ENCODE measurements at regions not wholly inside any gene's neighbourhood (a gene's known extent, or its start where the extent isn't known, plus 50 kb on each side); places are given as distances from the start of the nearest gene placed in this dataset.

GRCh38 chr13:78028960-78029359 is 110.3 kb upstream of the EDNRB start:
- no peak for DNase-seq
- Histone ChIP-seq H3K36me3 (no peaks in the 10 kb centered on the region), H3K9me3 (no peaks in the 10 kb centered on the region), H3K27me3 (no peaks in the 10 kb centered on the region), H3K4me1 (no peaks in the 10 kb centered on the region), H3K4me3 (no peak overlapping the region), H3K27ac (no peak overlapping the region)
- intact Hi-C loops (cut with DNase I; ENCODE audit: low total_unique reads) = no loop called here
- no peak for TF ChIP-seq CTCF (IDR thresholded peaks at IDR 0.05)

GRCh38 chr13:78024996-78025395 is 106.4 kb upstream of the EDNRB start:
- DNase-seq = no peak
- Histone ChIP-seq H3K27ac (no peak overlapping the region), H3K27me3 (no peaks in the 10 kb centered on the region), H3K9me3 (no peaks in the 10 kb centered on the region), H3K4me1 (no peaks in the 10 kb centered on the region), H3K4me3 (no peak overlapping the region), H3K36me3 (no peaks in the 10 kb centered on the region)
- intact Hi-C loops (cut with DNase I; ENCODE audit: low total_unique reads) = no loop called here
- TF ChIP-seq CTCF (IDR thresholded peaks at IDR 0.05) = no peak

- Histone ChIP-seq H3K9me3 (no peaks in the 10 kb centered on the region), H3K4me1 (no peaks in the 10 kb centered on the region), H3K27ac (no peak overlapping the region), H3K36me3 (no peaks in the 10 kb centered on the region), H3K4me3 (no peak overlapping the region), H3K27me3 (no peaks in the 10 kb centered on the region)
- intact Hi-C loops (cut with DNase I; ENCODE audit: low total_unique reads) = no loop called here
- no peak for TF ChIP-seq CTCF (IDR thresholded peaks at IDR 0.05)
- DNase-seq = peak in 1 of 2 donors; percentile 45
Observed at GRCh38 chr13:78022164-78022877, 103.7 kb upstream of the EDNRB start.

- Histone ChIP-seq H3K4me1 (no peaks in the 10 kb centered on the region), H3K36me3 (no peaks in the 10 kb centered on the region), H3K27me3 (no peaks in the 10 kb centered on the region), H3K4me3 (no peak overlapping the region), H3K9me3 (no peaks in the 10 kb centered on the region), H3K27ac (no peak overlapping the region)
- TF ChIP-seq CTCF (IDR thresholded peaks at IDR 0.05) = no peak
- intact Hi-C loops (cut with DNase I; ENCODE audit: low total_unique reads) = no loop called here
- DNase-seq = no peak
Observed at GRCh38 chr13:78020861-78021260, 102.2 kb upstream of the EDNRB start.

- TF ChIP-seq CTCF (IDR thresholded peaks at IDR 0.05) = no peak
- Histone ChIP-seq H3K9me3 (no peaks in the 10 kb centered on the region), H3K4me3 (no peak overlapping the region), H3K27me3 (no peaks in the 10 kb centered on the region), H3K27ac (no peak overlapping the region), H3K4me1 (no peaks in the 10 kb centered on the region), H3K36me3 (no peaks in the 10 kb centered on the region)
- intact Hi-C loops (cut with DNase I; ENCODE audit: low total_unique reads) = no loop called here
- no peak for DNase-seq
Observed at GRCh38 chr13:78015782-78016181, 97.2 kb upstream of the EDNRB start.

GRCh38 chr13:78012046-78012445 is 93.4 kb upstream of the EDNRB start:
- Histone ChIP-seq H3K4me1 (no peaks in the 10 kb centered on the region), H3K27ac (no peak overlapping the region), H3K27me3 (no peaks in the 10 kb centered on the region), H3K36me3 (no peaks in the 10 kb centered on the region), H3K9me3 (no peaks in the 10 kb centered on the region), H3K4me3 (no peak overlapping the region)
- intact Hi-C loops (cut with DNase I; ENCODE audit: low total_unique reads) = no loop called here
- no peak for DNase-seq
- TF ChIP-seq CTCF (IDR thresholded peaks at IDR 0.05) = no peak

Measured in tibial artery (tissue), 4 donors.